Endothelial cell of umbilical vein (primary cell): ENCODE measurements at regions not wholly inside any gene's neighbourhood (a gene's known extent, or its start where the extent isn't known, plus 50 kb on each side); places are given as distances from the start of the nearest gene placed in this dataset.
"Not testable (repeated sequence)": the region's sequence is repeated elsewhere in the genome, so short reads cannot be mapped to it uniquely, and the experiment has no call there.

Source experiments
- BruUV-seq: library from RNA; stranded (reverse); fragments of 400-500 nt; replicated peaks from 2 replicates; lab custom pipeline; 2021; lab: Mats Ljungman, UMichigan
- CTCF ChIA-PET: fragments of 300-600, 350-600 bp; sonication (Branson Sonifier 250); formaldehyde crosslinking; loops from one replicate; lab custom pipeline; 2021; ENCODE audit warnings: antibody characterized with exemption, inconsistent platforms; lab: Charles Lee
- POLR2A ChIA-PET: fragments of 300-600, 350-600 bp; sonication (Branson Sonifier 250); formaldehyde crosslinking; loops from one replicate; lab custom pipeline; 2021; ENCODE audit warnings: antibody characterized with exemption, inconsistent platforms; lab: Charles Lee
- DNase-seq: peaks from one replicate; pipeline ENCODE4 v3.0.0-alpha.2; 2011; ENCODE audit warnings: low read depth, low spot score
- FAIRE-seq: peaks from 2 replicates; lab custom pipeline; 2011; peaks lifted over from hg19 to GRCh38; lab: Jason Lieb, UNC
- H2AFZ ChIP-seq: 2 replicates; pipeline ENCODE4 v1.6.0; 2012; ENCODE audit warnings: low read depth, low read length, control low read depth, inconsistent platforms
- H3K27ac ChIP-seq: 2 replicates; pipeline ENCODE4 v1.5.1; 2011; ENCODE audit warnings: low read depth, mild to moderate bottlenecking, control low read depth, low read length, moderate library complexity; ENCODE audit not compliant: insufficient read depth
- H3K27me3 ChIP-seq, 2 experiments: 2 replicates each; pipeline versions ENCODE4 v1.6.0 to v1.6.1; 2011; ENCODE audit warnings: low read length in 2 of 2, mixed read lengths in 1 of 2; ENCODE audit not compliant: control insufficient read depth in 2 of 2, insufficient read depth in 2 of 2
- H3K36me3 ChIP-seq, 2 experiments: 2 replicates in 1 of 2; 3 replicates in 1 of 2; pipeline ENCODE4 v1.5.1; 2011; ENCODE audit warnings: low read length in 2 of 2, mild to moderate bottlenecking in 1 of 2, moderate library complexity in 1 of 2; ENCODE audit not compliant: control insufficient read depth in 2 of 2, insufficient read depth in 2 of 2; ENCODE audit errors: extremely low read depth in 1 of 2
- H3K4me1 ChIP-seq: 3 replicates; pipeline ENCODE4 v1.5.1; 2011; ENCODE audit warnings: mild to moderate bottlenecking, low read length; ENCODE audit not compliant: control insufficient read depth, insufficient read depth; ENCODE audit errors: extremely low read depth
- H3K4me2 ChIP-seq: 2 replicates; pipeline ENCODE4 v1.6.1; 2011; ENCODE audit warnings: low read length, control low read depth, mixed read lengths; ENCODE audit not compliant: insufficient read depth
- H3K4me3 ChIP-seq, 3 experiments: fragments of 200-600 bp in 1 of 3; sonication (generic), shearing (Covaris generic) in 1 of 3; replicated peaks in 1 of 3; 2 replicates each; pipeline ENCODE4 v1.5.1; 2011 to 2016; ENCODE audit warnings: control low read depth in 3 of 3, low read length in 3 of 3, mild to moderate bottlenecking in 2 of 3, inconsistent platforms in 1 of 3, low read depth in 1 of 3, moderate library complexity in 1 of 3; ENCODE audit not compliant: insufficient read depth in 1 of 3
- H3K79me2 ChIP-seq: 2 replicates; pipeline ENCODE4 v1.6.0; 2012; ENCODE audit warnings: low read length, inconsistent platforms; ENCODE audit not compliant: control insufficient read depth, insufficient read depth
- H3K9ac ChIP-seq: replicated peaks from 2 replicates; pipeline ENCODE3; 2011; ENCODE audit warnings: low read length, control low read depth; ENCODE audit not compliant: insufficient read depth; ENCODE audit errors: extremely low read depth
- H3K9me1 ChIP-seq: replicated peaks from 3 replicates; pipeline ENCODE4 v1.6.0; 2011; ENCODE audit warnings: mild to moderate bottlenecking, low read length; ENCODE audit not compliant: control insufficient read depth, insufficient read depth; ENCODE audit errors: extremely low read depth
- H3K9me3 ChIP-seq: replicated peaks from 2 replicates; pipeline ENCODE4 v1.5.1; 2012; ENCODE audit warnings: low read length, inconsistent platforms; ENCODE audit not compliant: control insufficient read depth, insufficient read depth
- H4K20me1 ChIP-seq: replicated peaks from 2 replicates; pipeline ENCODE3; 2011; ENCODE audit warnings: mild to moderate bottlenecking, low read length; ENCODE audit not compliant: control insufficient read depth, insufficient read depth; ENCODE audit errors: extremely low read depth
- CTCF ChIP-seq, 2 donors: IDR thresholded peaks; 1 replicate in 1 of 2; 2 replicates in 1 of 2; pipeline ENCODE4 v1.5.1; 2011; ENCODE audit warnings: low read length in 2 of 2, mild to moderate bottlenecking in 2 of 2, moderate library complexity in 2 of 2, control low read depth in 1 of 2, inconsistent platforms in 1 of 2, low read depth in 1 of 2; ENCODE audit not compliant: insufficient read depth in 1 of 2; ENCODE audit errors: extremely low read depth in 1 of 2
- EZH2 ChIP-seq: IDR thresholded peaks from 2 replicates; pipeline ENCODE4 v1.6.1; 2012; ENCODE audit warnings: borderline replicate concordance, low read depth, mild to moderate bottlenecking, moderate library complexity, low read length, inconsistent platforms; ENCODE audit not compliant: severe bottlenecking
- FOS ChIP-seq: IDR thresholded peaks from 2 replicates; pipeline ENCODE4 v1.6.1; 2011; ENCODE audit warnings: mild to moderate bottlenecking, low read length, moderate library complexity, borderline replicate concordance; ENCODE audit not compliant: insufficient read depth
- GATA2 ChIP-seq: IDR thresholded peaks from 2 replicates; pipeline ENCODE4 v1.7.0; 2011; ENCODE audit warnings: low read depth, mild to moderate bottlenecking, moderate library complexity, mixed read lengths, low read length; ENCODE audit not compliant: insufficient read length, insufficient read depth
- POLR2A ChIP-seq: IDR thresholded peaks from 2 replicates; pipeline ENCODE4 v1.6.1; 2012; ENCODE audit warnings: low read depth, mild to moderate bottlenecking, control low read depth, low read length
- POLR2AphosphoS5 ChIP-seq: IDR thresholded peaks from 2 replicates; pipeline ENCODE4 v1.6.1; 2012; ENCODE audit warnings: low read depth, mild to moderate bottlenecking, control low read depth, low read length, moderate library complexity; ENCODE audit not compliant: insufficient read depth
- dilution Hi-C: fragments of 300-500 bp; cut with MboI; formaldehyde crosslinking; loops from one replicate; pipeline ENCODE4 v1.15.0; 2019; ENCODE audit warnings: low sequenced_read_pairs; ENCODE audit not compliant: extremely low pct_ligation_motif_present
- intact Hi-C: fragments of 100-400 bp; cut with micrococcal nuclease; formaldehyde crosslinking; loops from one replicate; pipeline ENCODE4 v1.10.0; 2022
- TF ChIP-seq, protein P1 (sequence below): IDR thresholded peaks from 2 replicates; pipeline ENCODE4 v1.6.1; 2011; ENCODE audit not compliant: insufficient read depth, insufficient read length

- no peak overlapping the region for H3K4me3 ChIP-seq
- no peaks in the 10 kb centered on the region for H3K4me1 ChIP-seq
- no peak overlapping the region for H2AFZ ChIP-seq
- intact Hi-C loops = no loop called here
- no peak overlapping the region for H3K4me2 ChIP-seq
- no peak for FAIRE-seq
- no peak for DNase-seq
- no peaks in the 10 kb centered on the region for H3K79me2 ChIP-seq
- H3K9me1 ChIP-seq = no peaks in the 10 kb centered on the region
- H4K20me1 ChIP-seq = no peaks in the 10 kb centered on the region
- CTCF ChIA-PET = no interaction called here
- H3K9me3 ChIP-seq = no peaks in the 10 kb centered on the region
- TF ChIP-seq POLR2AphosphoS5 (no peak), GATA2 (no peak), EZH2 (no peak), FOS (no peak), CTCF (IDR thresholded peaks at IDR 0.05; ENCODE audit: extremely low read depth in 1 of 2, insufficient read depth in 1 of 2, low read depth in 1 of 2, low read length in 2 of 2) (no peak), POLR2A (no peak)
- TF ChIP-seq, protein P1, sequence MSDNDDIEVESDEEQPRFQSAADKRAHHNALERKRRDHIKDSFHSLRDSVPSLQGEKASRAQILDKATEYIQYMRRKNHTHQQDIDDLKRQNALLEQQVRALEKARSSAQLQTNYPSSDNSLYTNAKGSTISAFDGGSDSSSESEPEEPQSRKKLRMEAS = no peak
- H3K9ac ChIP-seq = no peak overlapping the region
- POLR2A ChIA-PET = no interaction called here
- H3K27ac ChIP-seq = no peak overlapping the region
- no TSS peak for BruUV-seq
- no peaks in the 10 kb centered on the region for H3K36me3 ChIP-seq
- H3K27me3 ChIP-seq = no peaks in the 10 kb centered on the region
- dilution Hi-C loops = no loop called here
These were observed 66.1 kb upstream of the FRG1 start for GRCh38 chr4:189874591-189874990.

- DNase-seq = peak; percentile 15
- H3K4me1 ChIP-seq, H3K9ac ChIP-seq, H3K4me2 ChIP-seq, dilution Hi-C loops, H3K4me3 ChIP-seq, CTCF ChIA-PET, H4K20me1 ChIP-seq, H3K9me1 ChIP-seq, H2AFZ ChIP-seq, H3K36me3 ChIP-seq, intact Hi-C loops, H3K79me2 ChIP-seq, H3K9me3 ChIP-seq, BruUV-seq, H3K27ac ChIP-seq, POLR2A ChIA-PET, H3K27me3 ChIP-seq: not testable (repeated sequence)
- peak; percentile 31 for FAIRE-seq
These were observed 59.5 kb upstream of the FRG1 start for GRCh38 chr4:189881190-189881589.

DNA sequence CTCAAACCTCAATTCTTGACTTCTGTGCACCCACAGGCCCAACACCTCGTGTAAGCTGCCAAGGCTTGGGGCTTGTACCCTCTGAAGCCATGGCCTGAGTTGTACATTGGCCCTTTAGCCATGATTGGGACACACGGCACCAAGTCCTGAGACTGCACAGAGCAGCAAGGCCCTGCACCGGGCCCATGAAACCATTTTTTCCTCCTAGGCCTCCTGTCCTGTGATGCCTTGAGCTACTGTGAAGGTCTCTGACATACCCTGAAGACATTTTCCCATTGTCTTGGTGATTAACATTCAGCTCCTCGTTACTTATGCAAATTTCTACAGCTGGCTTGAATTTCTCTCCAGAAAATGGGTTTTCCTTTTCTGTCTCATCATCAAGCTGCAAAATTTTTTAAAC is 52.3 kb upstream of the FRG1 start:
- H3K9me1 ChIP-seq, H3K27ac ChIP-seq, H3K27me3 ChIP-seq, H3K4me3 ChIP-seq, H4K20me1 ChIP-seq, H2AFZ ChIP-seq, H3K4me1 ChIP-seq, DNase-seq, H3K9ac ChIP-seq, H3K9me3 ChIP-seq, POLR2A ChIA-PET, H3K79me2 ChIP-seq, H3K36me3 ChIP-seq, intact Hi-C loops, BruUV-seq, H3K4me2 ChIP-seq, FAIRE-seq, dilution Hi-C loops, CTCF ChIA-PET: not testable (repeated sequence)
